HepG2 (cell line): ENCODE measurements at regions not wholly inside any gene's neighbourhood (a gene's known extent, or its start where the extent isn't known, plus 50 kb on each side); places are given as distances from the start of the nearest gene placed in this dataset.

Experiments
- ATAC-seq: fragments of 200-7000 bp; cut with Tn5 transposase; 3 replicates; pipeline ENCODE4 v1.9.1; 2020; ENCODE audit warnings: mild to moderate bottlenecking, moderate library complexity
- BruUV-seq: library from RNA; stranded (reverse); fragments of 400-500 nt; replicated peaks from 2 replicates; lab custom pipeline; 2021; lab: Mats Ljungman, UMichigan
- CTCF ChIA-PET: fragments of 300-600 bp; formaldehyde crosslinking; extraction: SDS; loops from one replicate; lab custom pipeline; 2021; ENCODE audit warnings: low total read pairs, inconsistent platforms, low intra/inter-chr PET ratio; lab: Yijun Ruan, JAX
- POLR2A ChIA-PET: fragments of 350-600 bp; sonication (Branson Sonifier 250); formaldehyde crosslinking; loops from one replicate; lab custom pipeline; 2020; ENCODE audit warnings: antibody characterized with exemption, inconsistent platforms; lab: Yijun Ruan, JAX
- DNase-seq: peaks from one replicate; pipeline ENCODE4 v3.0.0-alpha.2; 2015; ENCODE audit warnings: low spot score
- FAIRE-seq: peaks from 3 replicates; lab custom pipeline; 2011; peaks lifted over from hg19 to GRCh38; lab: Jason Lieb, UNC
- H2AFZ ChIP-seq: one replicate; pipeline ENCODE4 v1.6.1; 2011; ENCODE audit warnings: low read length, inconsistent platforms
- H3K27ac ChIP-seq: fragments of 300-600 bp; 3 replicates; pipeline ENCODE4 v1.8.0; 2011; ENCODE audit warnings: mixed run types, mild to moderate bottlenecking, mixed read lengths, low read length, inconsistent platforms; ENCODE audit not compliant: insufficient read depth; ENCODE audit errors: extremely low read length
- H3K27me3 ChIP-seq, 2 experiments: fragments of 200-600 bp in 1 of 2; 2 replicates in 1 of 2; 3 replicates in 1 of 2; pipeline versions ENCODE4 v1.6.0 to v1.8.0; 2011; ENCODE audit warnings: low read length in 2 of 2, mild to moderate bottlenecking in 2 of 2, moderate library complexity in 2 of 2, inconsistent platforms in 1 of 2; ENCODE audit not compliant: insufficient read depth in 2 of 2, control insufficient read depth in 1 of 2
- H3K36me3 ChIP-seq, 2 experiments: fragments of 200-600 bp in 1 of 2; replicated peaks in 1 of 2; 2 replicates in 1 of 2; 3 replicates in 1 of 2; pipeline versions ENCODE4 v1.5.1 to v1.8.0; 2011; ENCODE audit warnings: low read length in 2 of 2, inconsistent platforms in 1 of 2; ENCODE audit not compliant: insufficient read depth in 2 of 2, control insufficient read depth in 1 of 2
- H3K4me1 ChIP-seq: 2 replicates; pipeline ENCODE4 v1.5.1; 2012; ENCODE audit warnings: low read length, inconsistent platforms; ENCODE audit not compliant: insufficient read depth
- H3K4me2 ChIP-seq: 2 replicates; pipeline ENCODE4 v1.6.0; 2011; ENCODE audit warnings: low read depth, low read length, inconsistent platforms
- H3K4me3 ChIP-seq, 3 experiments: fragments of 200-600 bp in 1 of 3; sonication (generic), shearing (Covaris generic) in 1 of 3; replicated peaks in 1 of 3; 2 replicates each; pipeline ENCODE4 v1.5.1; 2011 to 2016; ENCODE audit warnings: low read length in 3 of 3, inconsistent platforms in 2 of 3, low read depth in 2 of 3, mild to moderate bottlenecking in 2 of 3, control low read depth in 1 of 3, mixed read lengths in 1 of 3; ENCODE audit not compliant: insufficient read depth in 1 of 3
- H3K79me2 ChIP-seq: one replicate; pipeline ENCODE4 v1.6.1; 2011; ENCODE audit warnings: low read length, inconsistent platforms; ENCODE audit not compliant: insufficient read depth
- H3K9ac ChIP-seq: 2 replicates; pipeline ENCODE4 v1.6.0; 2011; ENCODE audit warnings: mild to moderate bottlenecking, low read depth, low read length, inconsistent platforms; ENCODE audit not compliant: insufficient read depth
- H3K9me3 ChIP-seq: 2 replicates; pipeline ENCODE4 v1.5.1; 2012; ENCODE audit warnings: mild to moderate bottlenecking, low read length
- H4K20me1 ChIP-seq: 2 replicates; pipeline ENCODE4 v1.6.0; 2011; ENCODE audit warnings: inconsistent platforms, mild to moderate bottlenecking, low read length, moderate library complexity; ENCODE audit not compliant: insufficient read depth
- CBFB ChIP-seq: sonication (generic); formaldehyde crosslinking; IDR thresholded peaks from 2 replicates; pipeline ENCODE4 v1.4.0; 2020; ENCODE audit warnings: missing genetic modification reagents
- E2F1 ChIP-seq: sonication (generic); formaldehyde crosslinking; IDR thresholded peaks from 2 replicates; pipeline ENCODE4 v1.5.0; 2020; ENCODE audit warnings: missing genetic modification reagents
- ISX ChIP-seq: sonication (generic); formaldehyde crosslinking; conservative IDR thresholded peaks from 2 replicates; pipeline ENCODE4 v1.5.0; 2020; ENCODE audit warnings: missing genetic modification reagents
- MED13 ChIP-seq: sonication (generic); formaldehyde crosslinking; IDR thresholded peaks from 2 replicates; pipeline ENCODE4 v1.5.0; 2020; ENCODE audit warnings: missing genetic modification reagents
- NFE2 ChIP-seq: sonication (generic); formaldehyde crosslinking; IDR thresholded peaks from 2 replicates; pipeline ENCODE4 v1.4.0; 2020; ENCODE audit warnings: missing genetic modification reagents
- NONO ChIP-seq, 2 experiments: fragments of 450-650 bp in 1 of 2; sonication (generic) in 1 of 2; formaldehyde crosslinking in 1 of 2; IDR thresholded peaks in 1 of 2; conservative IDR thresholded peaks in 1 of 2; 2 replicates each; pipeline versions ENCODE4 v1.6.1 to v1.8.0; 2017 to 2022; ENCODE audit warnings: mild to moderate bottlenecking in 1 of 2, missing genetic modification reagents in 1 of 2, moderate library complexity in 1 of 2
- PBX2 ChIP-seq: IDR thresholded peaks from 2 replicates; pipeline ENCODE4 v1.6.1; 2016; ENCODE audit warnings: control low read depth
- RFX1 ChIP-seq: fragments of 450-650 bp; IDR thresholded peaks from 2 replicates; pipeline ENCODE4 v1.6.1; 2017
- SMARCE1 ChIP-seq: fragments of 450-650 bp; IDR thresholded peaks from 2 replicates; pipeline ENCODE4 v1.6.1; 2017; ENCODE audit warnings: borderline replicate concordance
- TRAFD1 ChIP-seq: sonication (generic); formaldehyde crosslinking; IDR thresholded peaks from 2 replicates; pipeline ENCODE4 v1.5.1; 2020; ENCODE audit warnings: missing genetic modification reagents, mild to moderate bottlenecking, borderline replicate concordance
- ZNF18 ChIP-seq: sonication (generic); formaldehyde crosslinking; IDR thresholded peaks from 2 replicates; pipeline ENCODE4 v1.8.0; 2022; ENCODE audit warnings: mild to moderate bottlenecking, missing genetic modification reagents; ENCODE audit not compliant: insufficient replicate concordance
- ZNF777 ChIP-seq: sonication (generic); formaldehyde crosslinking; IDR thresholded peaks from 2 replicates; pipeline ENCODE4 v1.4.0; 2020; ENCODE audit warnings: missing genetic modification reagents
- WGBS: methylation state at CpG from one replicate; pipeline ENCODE4 v1.1.6; 2017; ENCODE audit warnings: low lambda C conversion rate; 5-methylcytosine and 5-hydroxymethylcytosine counted together
- in situ Hi-C: cut with HindIII; loops from 2 replicates; pipeline ENCODE4 v1.10.0; 2017; ENCODE audit warnings: low pct_unique_long_range_greater_than_20kb; ENCODE audit not compliant: extremely low pct_ligation_motif_present
- intact Hi-C: fragments of 100-400 bp; cut with micrococcal nuclease; formaldehyde crosslinking; loops from one replicate; pipeline ENCODE4 v1.10.0; 2022; ENCODE audit not compliant: unreplicated experiment
- TF ChIP-seq, protein P1 (sequence below): sonication (generic); formaldehyde crosslinking; IDR thresholded peaks from 2 replicates; pipeline ENCODE4 v1.8.0; 2022; ENCODE audit warnings: mild to moderate bottlenecking, missing genetic modification reagents
- TF ChIP-seq, protein P2 (sequence below): IDR thresholded peaks from 2 replicates; pipeline ENCODE4 v1.6.1; 2016; ENCODE audit warnings: low read depth, control low read depth

DNA sequence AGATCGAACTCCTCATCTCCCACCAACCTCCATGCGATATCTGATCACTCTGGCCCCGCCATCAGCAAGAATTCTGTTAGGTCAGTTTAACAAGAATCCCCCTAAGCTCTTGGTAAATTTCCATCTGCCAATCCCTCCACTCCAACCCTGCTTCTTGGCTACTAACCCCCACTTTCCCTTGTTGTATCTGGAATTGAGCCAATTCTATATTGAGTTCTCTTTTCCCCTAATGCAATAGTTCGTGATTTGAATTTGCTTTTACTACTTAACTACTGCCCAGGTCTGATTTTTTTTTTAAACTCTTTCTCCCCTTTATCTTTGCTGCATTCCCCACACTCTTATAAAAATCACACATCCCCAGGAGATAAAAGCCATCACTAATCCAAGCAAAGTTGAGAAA, 159.3 kb upstream of the STK17B start:
- Histone ChIP-seq H3K27ac (no peak overlapping the region), H2AFZ (no peak overlapping the region), H3K79me2 (no peaks in the 10 kb centered on the region), H3K9ac (no peak overlapping the region), H4K20me1 (no peaks in the 10 kb centered on the region), H3K9me3 (no peaks in the 10 kb centered on the region), H3K4me2 (no peak overlapping the region), H3K4me3 (no peak overlapping the region), H3K4me1 (no peaks in the 10 kb centered on the region), H3K27me3 (peaks cover 0 to 4% of the 10 kb centered on the region in 2 experiments; a peak in 1 of 5 replicates), H3K36me3 (no peaks in the 10 kb centered on the region)
- intact Hi-C loops (no loop called here), in situ Hi-C loops (no loop called here)
- WGBS = under 1% methylated on average over 4 of the region's 4 CpGs
- ATAC-seq (no peak), FAIRE-seq (no peak), DNase-seq (no peak)
- ChIA-PET POLR2A (no interaction called here), CTCF (no interaction called here)
- no TSS peak for BruUV-seq
- TF ChIP-seq RFX1 = no peak
- TF ChIP-seq PBX2 (CRISPR knock-in tag) = no peak
- TF ChIP-seq NONO (IDR thresholded peaks at IDR 0.05) = no peak
- no peak for TF ChIP-seq NONO (CRISPR knock-in tag; conservative IDR thresholded peaks at IDR 0.05)
- TF ChIP-seq E2F1 (CRISPR knock-in tag) = no peak
- TF ChIP-seq SMARCE1 = no peak
- TF ChIP-seq NFE2 (CRISPR knock-in tag) = no peak
- TF ChIP-seq CBFB = no peak
- no peak for TF ChIP-seq ZNF18 (CRISPR knock-in tag)
- TF ChIP-seq ISX (CRISPR knock-in tag) = no peak
- no peak for TF ChIP-seq ZNF777
- TF ChIP-seq, protein P1, sequence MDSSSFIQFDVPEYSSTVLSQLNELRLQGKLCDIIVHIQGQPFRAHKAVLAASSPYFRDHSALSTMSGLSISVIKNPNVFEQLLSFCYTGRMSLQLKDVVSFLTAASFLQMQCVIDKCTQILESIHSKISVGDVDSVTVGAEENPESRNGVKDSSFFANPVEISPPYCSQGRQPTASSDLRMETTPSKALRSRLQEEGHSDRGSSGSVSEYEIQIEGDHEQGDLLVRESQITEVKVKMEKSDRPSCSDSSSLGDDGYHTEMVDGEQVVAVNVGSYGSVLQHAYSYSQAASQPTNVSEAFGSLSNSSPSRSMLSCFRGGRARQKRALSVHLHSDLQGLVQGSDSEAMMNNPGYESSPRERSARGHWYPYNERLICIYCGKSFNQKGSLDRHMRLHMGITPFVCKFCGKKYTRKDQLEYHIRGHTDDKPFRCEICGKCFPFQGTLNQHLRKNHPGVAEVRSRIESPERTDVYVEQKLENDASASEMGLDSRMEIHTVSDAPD (CRISPR knock-in tag) = no peak
- TF ChIP-seq TRAFD1 (CRISPR knock-in tag) = no peak
- TF ChIP-seq MED13 (CRISPR knock-in tag) = no peak
- TF ChIP-seq, protein P2, sequence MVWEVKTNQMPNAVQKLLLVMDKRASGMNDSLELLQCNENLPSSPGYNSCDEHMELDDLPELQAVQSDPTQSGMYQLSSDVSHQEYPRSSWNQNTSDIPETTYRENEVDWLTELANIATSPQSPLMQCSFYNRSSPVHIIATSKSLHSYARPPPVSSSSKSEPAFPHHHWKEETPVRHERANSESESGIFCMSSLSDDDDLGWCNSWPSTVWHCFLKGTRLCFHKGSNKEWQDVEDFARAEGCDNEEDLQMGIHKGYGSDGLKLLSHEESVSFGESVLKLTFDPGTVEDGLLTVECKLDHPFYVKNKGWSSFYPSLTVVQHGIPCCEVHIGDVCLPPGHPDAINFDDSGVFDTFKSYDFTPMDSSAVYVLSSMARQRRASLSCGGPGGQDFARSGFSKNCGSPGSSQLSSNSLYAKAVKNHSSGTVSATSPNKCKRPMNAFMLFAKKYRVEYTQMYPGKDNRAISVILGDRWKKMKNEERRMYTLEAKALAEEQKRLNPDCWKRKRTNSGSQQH (CRISPR knock-in tag) = no peak
